WTC11 (cell line): ENCODE measurements at regions not wholly inside any gene's neighbourhood (a gene's known extent, or its start where the extent isn't known, plus 50 kb on each side); places are given as distances from the start of the nearest gene placed in this dataset.

Experiments
- ATAC-seq: fragments of 200-7000 bp; cut with Tn5 transposase; 2 replicates; pipeline ENCODE4 v1.10.0; 2021; ENCODE audit warnings: mild to moderate bottlenecking, moderate library complexity
- CTCF ChIA-PET: fragments of 300-600 bp; sonication (Branson Sonifier 250); formaldehyde crosslinking; loops from one replicate; lab custom pipeline; 2021; ENCODE audit warnings: antibody characterized with exemption; lab: Charles Lee
- POLR2A ChIA-PET: fragments of 350-600 bp; sonication (Branson Sonifier 250); formaldehyde crosslinking; loops from one replicate; lab custom pipeline; 2021; ENCODE audit warnings: antibody characterized with exemption; lab: Charles Lee
- DNase-seq: peaks from one replicate; pipeline ENCODE4 v3.0.0; 2021; ENCODE audit warnings: low spot score
- H3K27ac Mint-ChIP-seq: 2 replicates; pipeline ENCODE4 v1.8.0; 2021; ENCODE audit warnings: mixed read lengths
- H3K27me3 Mint-ChIP-seq: 2 replicates; pipeline ENCODE4 v1.8.0; 2021; ENCODE audit warnings: low read depth, mild to moderate bottlenecking, moderate library complexity, mixed read lengths
- H3K36me3 Mint-ChIP-seq: 2 replicates; pipeline ENCODE4 v1.8.0; 2021; ENCODE audit warnings: mixed read lengths
- H3K4me1 Mint-ChIP-seq: 2 replicates; pipeline ENCODE4 v1.8.0; 2022; ENCODE audit warnings: mixed read lengths
- H3K4me3 Mint-ChIP-seq: 2 replicates; pipeline ENCODE4 v1.8.0; 2021; ENCODE audit warnings: mild to moderate bottlenecking, moderate library complexity, mixed read lengths
- H3K9me3 Mint-ChIP-seq: 2 replicates; pipeline ENCODE4 v1.8.0; 2021; ENCODE audit warnings: mixed read lengths
- FOXJ3 ChIP-seq: sonication (generic); formaldehyde crosslinking; IDR thresholded peaks from 2 replicates; pipeline ENCODE4 v1.9.0; 2021; ENCODE audit warnings: missing genetic modification reagents, mild to moderate bottlenecking, borderline replicate concordance
- HMGA2 ChIP-seq: fragments of 250-450 bp; sonication (Bioruptor Pico); IDR thresholded peaks from 2 replicates; pipeline ENCODE4 v1.4.0; 2021; ENCODE audit warnings: mild to moderate bottlenecking, moderate library complexity
- JAZF1 ChIP-seq: fragments of 250-450 bp; sonication (Bioruptor Pico); IDR thresholded peaks from 2 replicates; pipeline ENCODE4 v1.9.0; 2021; ENCODE audit warnings: moderate library complexity, mild to moderate bottlenecking, inconsistent platforms
- NFYB ChIP-seq: sonication (generic); formaldehyde crosslinking; conservative IDR thresholded peaks from 2 replicates; pipeline ENCODE4 v1.8.0; 2022; ENCODE audit warnings: low read depth, missing genetic modification reagents
- RORB ChIP-seq: fragments of 250-450 bp; sonication (Bioruptor Pico); IDR thresholded peaks from 2 replicates; pipeline ENCODE4 v1.9.0; 2021; ENCODE audit warnings: mild to moderate bottlenecking
- SMAD4 ChIP-seq: sonication (generic); formaldehyde crosslinking; IDR thresholded peaks from 2 replicates; pipeline ENCODE4 v1.8.0; 2022; ENCODE audit warnings: mild to moderate bottlenecking, missing genetic modification reagents
- SOX15 ChIP-seq: fragments of 250-450 bp; sonication (Bioruptor Pico); IDR thresholded peaks from 2 replicates; pipeline ENCODE4 v1.9.0; 2021; ENCODE audit warnings: mild to moderate bottlenecking
- ZNF263 ChIP-seq: sonication (generic); formaldehyde crosslinking; IDR thresholded peaks from 2 replicates; pipeline ENCODE4 v1.8.1; 2022; ENCODE audit warnings: low read depth, mild to moderate bottlenecking, moderate library complexity, missing genetic modification reagents
- TF ChIP-seq, protein P1 (sequence below): fragments of 250-450 bp; sonication (Bioruptor Pico); IDR thresholded peaks from 2 replicates; pipeline ENCODE4 v1.8.0; 2021; ENCODE audit warnings: mild to moderate bottlenecking
- TF ChIP-seq, protein P2 (sequence below): sonication (generic); formaldehyde crosslinking; IDR thresholded peaks from 2 replicates; pipeline ENCODE4 v1.8.0; 2023; ENCODE audit warnings: missing genetic modification reagents, mild to moderate bottlenecking, borderline replicate concordance
- TF ChIP-seq, protein P3 (sequence below): fragments of 250-450 bp; sonication (Bioruptor Pico); IDR thresholded peaks from 2 replicates; pipeline ENCODE4 v1.9.0; 2021; ENCODE audit warnings: mild to moderate bottlenecking
- TF ChIP-seq, protein P4 (sequence below): fragments of 250-450 bp; sonication (Bioruptor Pico); IDR thresholded peaks from 2 replicates; pipeline ENCODE4 v1.9.0; 2021; ENCODE audit warnings: mild to moderate bottlenecking, borderline replicate concordance
- TF ChIP-seq, protein P5 (sequence below): sonication (generic); formaldehyde crosslinking; IDR thresholded peaks from 2 replicates; pipeline ENCODE4 v1.8.0; 2022; ENCODE audit warnings: mild to moderate bottlenecking, missing genetic modification reagents
- TF ChIP-seq, protein P6 (sequence below): sonication (generic); formaldehyde crosslinking; IDR thresholded peaks from 2 replicates; pipeline ENCODE4 v1.8.1; 2023; ENCODE audit warnings: mild to moderate bottlenecking, missing genetic modification reagents
- TF ChIP-seq, protein P7 (sequence below): fragments of 200-600 bp; IDR thresholded peaks from 2 replicates; pipeline ENCODE4 v1.8.0; 2022; ENCODE audit warnings: antibody characterized with exemption
- TF ChIP-seq, protein P8 (sequence below): fragments of 250-450 bp; sonication (Bioruptor Pico); IDR thresholded peaks from 2 replicates; pipeline ENCODE4 v2.1.2; 2022; ENCODE audit warnings: mild to moderate bottlenecking, moderate library complexity
- TF ChIP-seq, protein P9 (sequence below): sonication (generic); formaldehyde crosslinking; IDR thresholded peaks from 2 replicates; pipeline ENCODE4 v1.8.1; 2022; ENCODE audit warnings: mild to moderate bottlenecking, moderate library complexity, missing genetic modification reagents

DNA sequence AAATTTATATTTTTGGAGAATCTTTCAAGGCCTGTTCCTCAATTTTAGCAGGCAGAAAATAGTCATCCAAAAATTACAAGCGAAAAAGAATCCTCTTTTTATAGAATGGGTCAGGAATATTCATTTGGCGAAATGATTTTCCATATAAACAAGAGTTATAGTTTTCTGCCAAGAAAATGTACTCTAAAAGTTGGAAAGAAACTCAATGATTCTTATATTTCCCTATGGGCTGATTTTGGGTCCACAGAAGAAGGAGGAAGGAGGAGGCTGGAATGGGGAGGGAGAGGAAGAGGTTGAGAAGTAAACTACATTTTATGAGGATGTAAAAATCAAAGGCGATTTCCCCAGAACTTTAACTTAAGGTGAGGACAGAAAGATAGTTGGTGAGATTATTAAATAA is 159.3 kb downstream of the DCAF12L1 start:
- CTCF ChIA-PET = no interaction called here
- Mint-ChIP-seq H3K27ac (no peak overlapping the region), H3K4me1 (no peaks in the 10 kb centered on the region), H3K36me3 (peaks cover 2% of the 10 kb centered on the region; the same call in 1 of the 2 replicates), H3K4me3 (no peak overlapping the region), H3K27me3 (no peaks in the 10 kb centered on the region), H3K9me3 (no peaks in the 10 kb centered on the region)
- DNase-seq (no peak), ATAC-seq (no peak)
- POLR2A ChIA-PET = no interaction called here
- TF ChIP-seq, protein P1, sequence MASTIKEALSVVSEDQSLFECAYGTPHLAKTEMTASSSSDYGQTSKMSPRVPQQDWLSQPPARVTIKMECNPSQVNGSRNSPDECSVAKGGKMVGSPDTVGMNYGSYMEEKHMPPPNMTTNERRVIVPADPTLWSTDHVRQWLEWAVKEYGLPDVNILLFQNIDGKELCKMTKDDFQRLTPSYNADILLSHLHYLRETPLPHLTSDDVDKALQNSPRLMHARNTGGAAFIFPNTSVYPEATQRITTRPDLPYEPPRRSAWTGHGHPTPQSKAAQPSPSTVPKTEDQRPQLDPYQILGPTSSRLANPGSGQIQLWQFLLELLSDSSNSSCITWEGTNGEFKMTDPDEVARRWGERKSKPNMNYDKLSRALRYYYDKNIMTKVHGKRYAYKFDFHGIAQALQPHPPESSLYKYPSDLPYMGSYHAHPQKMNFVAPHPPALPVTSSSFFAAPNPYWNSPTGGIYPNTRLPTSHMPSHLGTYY (CRISPR knock-in tag) = no peak
- no peak for TF ChIP-seq RORB
- TF ChIP-seq, protein P2, sequence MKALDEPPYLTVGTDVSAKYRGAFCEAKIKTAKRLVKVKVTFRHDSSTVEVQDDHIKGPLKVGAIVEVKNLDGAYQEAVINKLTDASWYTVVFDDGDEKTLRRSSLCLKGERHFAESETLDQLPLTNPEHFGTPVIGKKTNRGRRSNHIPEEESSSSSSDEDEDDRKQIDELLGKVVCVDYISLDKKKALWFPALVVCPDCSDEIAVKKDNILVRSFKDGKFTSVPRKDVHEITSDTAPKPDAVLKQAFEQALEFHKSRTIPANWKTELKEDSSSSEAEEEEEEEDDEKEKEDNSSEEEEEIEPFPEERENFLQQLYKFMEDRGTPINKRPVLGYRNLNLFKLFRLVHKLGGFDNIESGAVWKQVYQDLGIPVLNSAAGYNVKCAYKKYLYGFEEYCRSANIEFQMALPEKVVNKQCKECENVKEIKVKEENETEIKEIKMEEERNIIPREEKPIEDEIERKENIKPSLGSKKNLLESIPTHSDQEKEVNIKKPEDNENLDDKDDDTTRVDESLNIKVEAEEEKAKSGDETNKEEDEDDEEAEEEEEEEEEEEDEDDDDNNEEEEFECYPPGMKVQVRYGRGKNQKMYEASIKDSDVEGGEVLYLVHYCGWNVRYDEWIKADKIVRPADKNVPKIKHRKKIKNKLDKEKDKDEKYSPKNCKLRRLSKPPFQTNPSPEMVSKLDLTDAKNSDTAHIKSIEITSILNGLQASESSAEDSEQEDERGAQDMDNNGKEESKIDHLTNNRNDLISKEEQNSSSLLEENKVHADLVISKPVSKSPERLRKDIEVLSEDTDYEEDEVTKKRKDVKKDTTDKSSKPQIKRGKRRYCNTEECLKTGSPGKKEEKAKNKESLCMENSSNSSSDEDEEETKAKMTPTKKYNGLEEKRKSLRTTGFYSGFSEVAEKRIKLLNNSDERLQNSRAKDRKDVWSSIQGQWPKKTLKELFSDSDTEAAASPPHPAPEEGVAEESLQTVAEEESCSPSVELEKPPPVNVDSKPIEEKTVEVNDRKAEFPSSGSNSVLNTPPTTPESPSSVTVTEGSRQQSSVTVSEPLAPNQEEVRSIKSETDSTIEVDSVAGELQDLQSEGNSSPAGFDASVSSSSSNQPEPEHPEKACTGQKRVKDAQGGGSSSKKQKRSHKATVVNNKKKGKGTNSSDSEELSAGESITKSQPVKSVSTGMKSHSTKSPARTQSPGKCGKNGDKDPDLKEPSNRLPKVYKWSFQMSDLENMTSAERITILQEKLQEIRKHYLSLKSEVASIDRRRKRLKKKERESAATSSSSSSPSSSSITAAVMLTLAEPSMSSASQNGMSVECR (CRISPR knock-in tag) = no peak
- TF ChIP-seq, protein P3, sequence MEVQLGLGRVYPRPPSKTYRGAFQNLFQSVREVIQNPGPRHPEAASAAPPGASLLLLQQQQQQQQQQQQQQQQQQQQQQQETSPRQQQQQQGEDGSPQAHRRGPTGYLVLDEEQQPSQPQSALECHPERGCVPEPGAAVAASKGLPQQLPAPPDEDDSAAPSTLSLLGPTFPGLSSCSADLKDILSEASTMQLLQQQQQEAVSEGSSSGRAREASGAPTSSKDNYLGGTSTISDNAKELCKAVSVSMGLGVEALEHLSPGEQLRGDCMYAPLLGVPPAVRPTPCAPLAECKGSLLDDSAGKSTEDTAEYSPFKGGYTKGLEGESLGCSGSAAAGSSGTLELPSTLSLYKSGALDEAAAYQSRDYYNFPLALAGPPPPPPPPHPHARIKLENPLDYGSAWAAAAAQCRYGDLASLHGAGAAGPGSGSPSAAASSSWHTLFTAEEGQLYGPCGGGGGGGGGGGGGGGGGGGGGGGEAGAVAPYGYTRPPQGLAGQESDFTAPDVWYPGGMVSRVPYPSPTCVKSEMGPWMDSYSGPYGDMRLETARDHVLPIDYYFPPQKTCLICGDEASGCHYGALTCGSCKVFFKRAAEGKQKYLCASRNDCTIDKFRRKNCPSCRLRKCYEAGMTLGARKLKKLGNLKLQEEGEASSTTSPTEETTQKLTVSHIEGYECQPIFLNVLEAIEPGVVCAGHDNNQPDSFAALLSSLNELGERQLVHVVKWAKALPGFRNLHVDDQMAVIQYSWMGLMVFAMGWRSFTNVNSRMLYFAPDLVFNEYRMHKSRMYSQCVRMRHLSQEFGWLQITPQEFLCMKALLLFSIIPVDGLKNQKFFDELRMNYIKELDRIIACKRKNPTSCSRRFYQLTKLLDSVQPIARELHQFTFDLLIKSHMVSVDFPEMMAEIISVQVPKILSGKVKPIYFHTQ = no peak
- TF ChIP-seq, protein P4, sequence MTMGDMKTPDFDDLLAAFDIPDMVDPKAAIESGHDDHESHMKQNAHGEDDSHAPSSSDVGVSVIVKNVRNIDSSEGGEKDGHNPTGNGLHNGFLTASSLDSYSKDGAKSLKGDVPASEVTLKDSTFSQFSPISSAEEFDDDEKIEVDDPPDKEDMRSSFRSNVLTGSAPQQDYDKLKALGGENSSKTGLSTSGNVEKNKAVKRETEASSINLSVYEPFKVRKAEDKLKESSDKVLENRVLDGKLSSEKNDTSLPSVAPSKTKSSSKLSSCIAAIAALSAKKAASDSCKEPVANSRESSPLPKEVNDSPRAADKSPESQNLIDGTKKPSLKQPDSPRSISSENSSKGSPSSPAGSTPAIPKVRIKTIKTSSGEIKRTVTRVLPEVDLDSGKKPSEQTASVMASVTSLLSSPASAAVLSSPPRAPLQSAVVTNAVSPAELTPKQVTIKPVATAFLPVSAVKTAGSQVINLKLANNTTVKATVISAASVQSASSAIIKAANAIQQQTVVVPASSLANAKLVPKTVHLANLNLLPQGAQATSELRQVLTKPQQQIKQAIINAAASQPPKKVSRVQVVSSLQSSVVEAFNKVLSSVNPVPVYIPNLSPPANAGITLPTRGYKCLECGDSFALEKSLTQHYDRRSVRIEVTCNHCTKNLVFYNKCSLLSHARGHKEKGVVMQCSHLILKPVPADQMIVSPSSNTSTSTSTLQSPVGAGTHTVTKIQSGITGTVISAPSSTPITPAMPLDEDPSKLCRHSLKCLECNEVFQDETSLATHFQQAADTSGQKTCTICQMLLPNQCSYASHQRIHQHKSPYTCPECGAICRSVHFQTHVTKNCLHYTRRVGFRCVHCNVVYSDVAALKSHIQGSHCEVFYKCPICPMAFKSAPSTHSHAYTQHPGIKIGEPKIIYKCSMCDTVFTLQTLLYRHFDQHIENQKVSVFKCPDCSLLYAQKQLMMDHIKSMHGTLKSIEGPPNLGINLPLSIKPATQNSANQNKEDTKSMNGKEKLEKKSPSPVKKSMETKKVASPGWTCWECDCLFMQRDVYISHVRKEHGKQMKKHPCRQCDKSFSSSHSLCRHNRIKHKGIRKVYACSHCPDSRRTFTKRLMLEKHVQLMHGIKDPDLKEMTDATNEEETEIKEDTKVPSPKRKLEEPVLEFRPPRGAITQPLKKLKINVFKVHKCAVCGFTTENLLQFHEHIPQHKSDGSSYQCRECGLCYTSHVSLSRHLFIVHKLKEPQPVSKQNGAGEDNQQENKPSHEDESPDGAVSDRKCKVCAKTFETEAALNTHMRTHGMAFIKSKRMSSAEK (CRISPR knock-in tag) = no peak
- TF ChIP-seq HMGA2 (CRISPR knock-in tag) = no peak
- no peak for TF ChIP-seq NFYB
- TF ChIP-seq, protein P5, sequence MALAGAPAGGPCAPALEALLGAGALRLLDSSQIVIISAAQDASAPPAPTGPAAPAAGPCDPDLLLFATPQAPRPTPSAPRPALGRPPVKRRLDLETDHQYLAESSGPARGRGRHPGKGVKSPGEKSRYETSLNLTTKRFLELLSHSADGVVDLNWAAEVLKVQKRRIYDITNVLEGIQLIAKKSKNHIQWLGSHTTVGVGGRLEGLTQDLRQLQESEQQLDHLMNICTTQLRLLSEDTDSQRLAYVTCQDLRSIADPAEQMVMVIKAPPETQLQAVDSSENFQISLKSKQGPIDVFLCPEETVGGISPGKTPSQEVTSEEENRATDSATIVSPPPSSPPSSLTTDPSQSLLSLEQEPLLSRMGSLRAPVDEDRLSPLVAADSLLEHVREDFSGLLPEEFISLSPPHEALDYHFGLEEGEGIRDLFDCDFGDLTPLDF (CRISPR knock-in tag) = no peak
- no peak for TF ChIP-seq JAZF1 (CRISPR knock-in tag)
- TF ChIP-seq, protein P6, sequence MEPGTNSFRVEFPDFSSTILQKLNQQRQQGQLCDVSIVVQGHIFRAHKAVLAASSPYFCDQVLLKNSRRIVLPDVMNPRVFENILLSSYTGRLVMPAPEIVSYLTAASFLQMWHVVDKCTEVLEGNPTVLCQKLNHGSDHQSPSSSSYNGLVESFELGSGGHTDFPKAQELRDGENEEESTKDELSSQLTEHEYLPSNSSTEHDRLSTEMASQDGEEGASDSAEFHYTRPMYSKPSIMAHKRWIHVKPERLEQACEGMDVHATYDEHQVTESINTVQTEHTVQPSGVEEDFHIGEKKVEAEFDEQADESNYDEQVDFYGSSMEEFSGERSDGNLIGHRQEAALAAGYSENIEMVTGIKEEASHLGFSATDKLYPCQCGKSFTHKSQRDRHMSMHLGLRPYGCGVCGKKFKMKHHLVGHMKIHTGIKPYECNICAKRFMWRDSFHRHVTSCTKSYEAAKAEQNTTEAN (CRISPR knock-in tag) = no peak
- no peak for TF ChIP-seq SMAD4 (CRISPR knock-in tag)
- TF ChIP-seq, protein P7, sequence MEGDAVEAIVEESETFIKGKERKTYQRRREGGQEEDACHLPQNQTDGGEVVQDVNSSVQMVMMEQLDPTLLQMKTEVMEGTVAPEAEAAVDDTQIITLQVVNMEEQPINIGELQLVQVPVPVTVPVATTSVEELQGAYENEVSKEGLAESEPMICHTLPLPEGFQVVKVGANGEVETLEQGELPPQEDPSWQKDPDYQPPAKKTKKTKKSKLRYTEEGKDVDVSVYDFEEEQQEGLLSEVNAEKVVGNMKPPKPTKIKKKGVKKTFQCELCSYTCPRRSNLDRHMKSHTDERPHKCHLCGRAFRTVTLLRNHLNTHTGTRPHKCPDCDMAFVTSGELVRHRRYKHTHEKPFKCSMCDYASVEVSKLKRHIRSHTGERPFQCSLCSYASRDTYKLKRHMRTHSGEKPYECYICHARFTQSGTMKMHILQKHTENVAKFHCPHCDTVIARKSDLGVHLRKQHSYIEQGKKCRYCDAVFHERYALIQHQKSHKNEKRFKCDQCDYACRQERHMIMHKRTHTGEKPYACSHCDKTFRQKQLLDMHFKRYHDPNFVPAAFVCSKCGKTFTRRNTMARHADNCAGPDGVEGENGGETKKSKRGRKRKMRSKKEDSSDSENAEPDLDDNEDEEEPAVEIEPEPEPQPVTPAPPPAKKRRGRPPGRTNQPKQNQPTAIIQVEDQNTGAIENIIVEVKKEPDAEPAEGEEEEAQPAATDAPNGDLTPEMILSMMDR = no peak
- no peak for TF ChIP-seq ZNF263
- TF ChIP-seq FOXJ3 (CRISPR knock-in tag) = no peak
- no peak for TF ChIP-seq SOX15 (CRISPR knock-in tag)
- TF ChIP-seq, protein P8, sequence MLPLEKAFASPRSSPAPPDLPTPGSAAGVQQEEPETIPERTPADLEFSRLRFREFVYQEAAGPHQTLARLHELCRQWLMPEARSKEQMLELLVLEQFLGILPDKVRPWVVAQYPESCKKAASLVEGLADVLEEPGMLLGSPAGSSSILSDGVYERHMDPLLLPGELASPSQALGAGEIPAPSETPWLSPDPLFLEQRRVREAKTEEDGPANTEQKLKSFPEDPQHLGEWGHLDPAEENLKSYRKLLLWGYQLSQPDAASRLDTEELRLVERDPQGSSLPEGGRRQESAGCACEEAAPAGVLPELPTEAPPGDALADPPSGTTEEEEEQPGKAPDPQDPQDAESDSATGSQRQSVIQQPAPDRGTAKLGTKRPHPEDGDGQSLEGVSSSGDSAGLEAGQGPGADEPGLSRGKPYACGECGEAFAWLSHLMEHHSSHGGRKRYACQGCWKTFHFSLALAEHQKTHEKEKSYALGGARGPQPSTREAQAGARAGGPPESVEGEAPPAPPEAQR (CRISPR knock-in tag) = no peak
- TF ChIP-seq, protein P9, sequence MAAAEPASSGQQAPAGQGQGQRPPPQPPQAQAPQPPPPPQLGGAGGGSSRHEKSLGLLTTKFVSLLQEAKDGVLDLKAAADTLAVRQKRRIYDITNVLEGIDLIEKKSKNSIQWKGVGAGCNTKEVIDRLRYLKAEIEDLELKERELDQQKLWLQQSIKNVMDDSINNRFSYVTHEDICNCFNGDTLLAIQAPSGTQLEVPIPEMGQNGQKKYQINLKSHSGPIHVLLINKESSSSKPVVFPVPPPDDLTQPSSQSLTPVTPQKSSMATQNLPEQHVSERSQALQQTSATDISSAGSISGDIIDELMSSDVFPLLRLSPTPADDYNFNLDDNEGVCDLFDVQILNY = no peak
